ENCODE measurements at regions not wholly inside any gene's neighbourhood (a gene's known extent, or its start where the extent isn't known, plus 50 kb on each side); places are given as distances from the start of the nearest gene placed in this dataset.

- Histone ChIP-seq H3K27me3 (ENCODE audit: control insufficient read depth in 2 of 2, insufficient read depth in 2 of 2, low read length in 2 of 2) (no peaks in the 10 kb centered on the region), H3K4me1 (replicated peaks in 1 of 2; ENCODE audit: control insufficient read depth in 2 of 2, insufficient read depth in 2 of 2, low read length in 2 of 2) (no peaks in the 10 kb centered on the region), H4K20me1 (replicated peaks; ENCODE audit: control insufficient read depth, insufficient read depth, low read length) (no peaks in the 10 kb centered on the region), H3K9me3 (replicated peaks; ENCODE audit: control insufficient read depth, insufficient read depth, low read depth, low read length) (no peaks in the 10 kb centered on the region), H3K36me3 (ENCODE audit: control insufficient read depth, insufficient read depth, low read length) (no peaks in the 10 kb centered on the region), H3K9ac (ENCODE audit: insufficient read depth in 1 of 2, low read depth in 2 of 2, low read length in 2 of 2) (no peak overlapping the region), H3K4me3 (no peak overlapping the region), H3K79me2 (ENCODE audit: control insufficient read depth, insufficient read depth, low read length) (no peaks in the 10 kb centered on the region), H3K9me1 (ENCODE audit: control insufficient read depth, insufficient read depth, low read length) (no peaks in the 10 kb centered on the region), H3K4me2 (ENCODE audit: insufficient read depth, low read length) (no peak overlapping the region), H3K27ac (ENCODE audit: extremely low read depth, low read depth, low read length) (no peak overlapping the region), H2AFZ (ENCODE audit: low read depth, low read length) (no peak overlapping the region)
- no peak for DNase-seq (ENCODE audit: extremely low read depth in 1 of 4, low spot score in 3 of 4)
- ChIA-PET CTCF (ENCODE audit: low intra/inter-chr PET ratio) (no interaction called here), POLR2A (no interaction called here)
- ATAC-seq = no peak
- in situ Hi-C loops (cut with MboI) (no loop called here), intact Hi-C loops (cut with micrococcal nuclease) (loop anchor here (5.0 kb wide), 1 partner anchor 430 kb away; no protein-coding TSS in a partner anchor)
- FAIRE-seq = no peak
- no TSS peak for BruUV-seq (replicated peaks)
- WGBS (ENCODE audit: insufficient coverage, low coverage, missing lambda C conversion rate) = 0% methylated on average over 2 of the region's 5 CpGs
- no peak for TF ChIP-seq ZNF780A (CRISPR knock-in tag; IDR thresholded peaks at IDR 0.05)
- no peak for TF ChIP-seq MEIS2 (IDR thresholded peaks at IDR 0.05; ENCODE audit: partially characterized antibody)
- no peak for TF ChIP-seq HIVEP1 (CRISPR knock-in tag; IDR thresholded peaks at IDR 0.05)
- TF ChIP-seq U2AF2 (optimal IDR thresholded peaks at IDR 0.05; ENCODE audit: low read depth, low read length) = no peak
Measured at GRCh38 chr3:64462203-64462602, 225.6 kb downstream of the ADAMTS9 start.

- Histone ChIP-seq H3K4me1 (replicated peaks in 1 of 2; ENCODE audit: control insufficient read depth in 2 of 2, insufficient read depth in 2 of 2, low read length in 2 of 2) (no peaks in the 10 kb centered on the region), H3K27me3 (ENCODE audit: control insufficient read depth in 2 of 2, insufficient read depth in 2 of 2, low read length in 2 of 2) (no peaks in the 10 kb centered on the region), H3K4me3 (no peak overlapping the region), H3K9me3 (replicated peaks; ENCODE audit: control insufficient read depth, insufficient read depth, low read depth, low read length) (no peaks in the 10 kb centered on the region), H3K79me2 (ENCODE audit: control insufficient read depth, insufficient read depth, low read length) (no peaks in the 10 kb centered on the region), H2AFZ (ENCODE audit: low read depth, low read length) (no peak overlapping the region), H3K27ac (ENCODE audit: extremely low read depth, low read depth, low read length) (no peak overlapping the region), H3K9ac (ENCODE audit: insufficient read depth in 1 of 2, low read depth in 2 of 2, low read length in 2 of 2) (no peak overlapping the region), H3K9me1 (ENCODE audit: control insufficient read depth, insufficient read depth, low read length) (no peaks in the 10 kb centered on the region), H4K20me1 (replicated peaks; ENCODE audit: control insufficient read depth, insufficient read depth, low read length) (no peaks in the 10 kb centered on the region), H3K36me3 (ENCODE audit: control insufficient read depth, insufficient read depth, low read length) (no peaks in the 10 kb centered on the region), H3K4me2 (ENCODE audit: insufficient read depth, low read length) (no peak overlapping the region)
- in situ Hi-C loops (cut with MboI) = no loop called here
- no peak for TF ChIP-seq MCM2 (IDR thresholded peaks at IDR 0.05; ENCODE audit: low read depth)
- TF ChIP-seq EP300 (IDR thresholded peaks at IDR 0.05; ENCODE audit: low read length) = no peak
- TF ChIP-seq ETS2 (tag; IDR thresholded peaks at IDR 0.05; ENCODE audit: borderline replicate concordance, poor library complexity, severe bottlenecking) = no peak
- TF ChIP-seq CREB5 (CRISPR knock-in tag; IDR thresholded peaks at IDR 0.05) = no peak
- BruUV-seq (replicated peaks) = no TSS peak
- ATAC-seq (no peak), FAIRE-seq (no peak), DNase-seq (ENCODE audit: extremely low read depth in 1 of 4, low spot score in 3 of 4) (no peak)
- CTCF ChIA-PET (ENCODE audit: low intra/inter-chr PET ratio) = no interaction called here
- POLR2A ChIA-PET = no interaction called here
- intact Hi-C loops (cut with micrococcal nuclease) = loop anchor here (5.0 kb wide), 1 partner anchor 429 kb away; no protein-coding TSS in a partner anchor
- WGBS (ENCODE audit: insufficient coverage, low coverage, missing lambda C conversion rate) = 0% methylated on average over 5 of the region's 5 CpGs
Measured at GRCh38 chr3:64460877-64461276, 226.9 kb downstream of the ADAMTS9 start.
